Skeletal muscle cell (primary cell): ENCODE measurements at regions not wholly inside any gene's neighbourhood (a gene's known extent, or its start where the extent isn't known, plus 50 kb on each side); places are given as distances from the start of the nearest gene placed in this dataset.
"Not testable (repeated sequence)": the region's sequence is repeated elsewhere in the genome, so short reads cannot be mapped to it uniquely, and the experiment has no call there.

Experiments
- DNase-seq: peaks from one replicate; pipeline ENCODE4 v3.0.0-alpha.2; 2010; ENCODE audit warnings: low read depth
- H3K4me3 ChIP-seq: 2 replicates; pipeline ENCODE4 v1.5.1; 2011; ENCODE audit warnings: low read depth, mild to moderate bottlenecking, control low read depth, low read length, moderate library complexity

DNA sequence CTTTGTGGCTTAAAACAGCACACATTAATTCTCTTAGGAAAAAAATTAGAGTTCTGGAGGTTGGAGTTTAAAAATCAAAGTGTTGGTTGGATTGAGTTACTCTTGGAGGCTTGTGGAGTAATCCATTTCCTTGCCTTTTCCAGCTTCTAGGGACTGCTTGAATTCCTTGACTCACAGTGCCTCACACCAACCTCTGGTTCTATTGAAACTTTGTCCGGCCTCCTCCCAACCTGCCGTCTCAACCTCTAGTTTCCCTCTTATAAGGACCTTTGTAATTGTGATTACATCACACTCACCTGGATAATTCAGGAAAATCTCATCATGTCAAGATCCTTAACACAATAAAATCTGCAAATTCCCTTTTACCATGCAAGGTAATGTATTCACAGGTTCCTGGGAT lies 764.2 kb upstream of the CDH18 start:
- DNase-seq, H3K4me3 ChIP-seq: not testable (repeated sequence)

DNA sequence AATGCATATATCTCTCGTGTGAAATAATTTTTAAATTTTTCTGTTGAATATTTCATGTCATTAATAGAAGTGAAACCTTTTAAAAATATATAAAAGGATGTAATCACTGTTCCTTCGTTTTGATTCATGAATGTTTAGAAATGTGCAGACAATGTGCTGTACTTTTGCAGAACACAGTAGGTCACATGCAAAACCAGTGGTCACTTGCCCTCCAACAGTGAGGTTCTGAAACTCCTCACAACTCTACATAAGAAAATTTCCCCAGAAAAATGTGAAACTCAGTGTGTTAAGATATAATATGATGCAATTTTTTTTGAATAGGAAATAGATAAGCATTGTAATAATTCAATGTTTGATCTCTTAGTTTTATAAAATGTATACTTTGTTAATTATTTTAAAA lies 747.7 kb upstream of the CDH18 start:
- DNase-seq = not testable (repeated sequence)

GRCh38 chr5:20732223-20732622 lies 744.2 kb upstream of the CDH18 start:
- not testable (repeated sequence) for DNase-seq, H3K4me3 ChIP-seq

More for the DNA sequence above, 747.7 kb upstream of the CDH18 start:
- not testable (repeated sequence) for H3K4me3 ChIP-seq

DNA sequence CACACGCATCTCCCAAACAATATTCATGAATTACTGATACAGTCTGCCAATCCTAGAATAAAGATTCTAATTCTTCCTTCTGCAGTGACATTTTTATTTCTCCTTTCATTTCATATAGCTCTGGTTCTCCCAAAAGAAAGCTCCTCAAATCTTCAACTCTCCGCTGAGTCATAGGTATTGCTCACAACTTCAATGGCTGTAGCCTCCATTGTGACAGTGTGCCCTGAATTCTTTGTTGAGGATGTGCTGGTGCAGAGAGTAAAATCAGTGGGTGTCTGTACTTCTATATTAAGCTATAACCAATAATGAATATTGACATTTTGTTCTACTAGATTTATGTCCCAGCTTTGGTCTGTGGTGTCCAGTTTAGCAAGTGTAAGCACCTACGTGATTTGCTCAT lies 733.3 kb upstream of the CDH18 start:
- not testable (repeated sequence) for H3K4me3 ChIP-seq, DNase-seq

GRCh38 chr5:20711520-20712155 lies 723.6 kb upstream of the CDH18 start:
- H3K4me3 ChIP-seq, DNase-seq: not testable (repeated sequence)

DNA sequence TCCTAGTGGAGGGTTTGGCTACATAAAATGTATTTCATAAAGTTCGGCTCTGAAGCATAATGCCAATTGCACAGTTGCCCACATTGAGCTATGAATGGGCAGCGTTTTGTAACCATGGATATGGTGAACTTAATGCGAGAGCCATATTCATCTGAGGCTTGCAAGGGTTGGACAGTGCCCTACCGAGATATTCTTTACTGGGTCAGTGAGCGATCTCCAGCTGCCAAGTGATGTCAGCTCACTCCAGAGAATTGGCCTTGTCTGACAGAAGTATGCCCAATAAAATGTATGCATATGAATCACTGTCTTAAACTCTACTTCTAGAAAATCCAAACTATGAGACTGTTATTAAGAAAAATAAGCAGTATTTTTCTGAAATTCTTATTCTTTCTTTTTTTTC lies 719.6 kb upstream of the CDH18 start:
- not testable (repeated sequence) for H3K4me3 ChIP-seq, DNase-seq

DNA sequence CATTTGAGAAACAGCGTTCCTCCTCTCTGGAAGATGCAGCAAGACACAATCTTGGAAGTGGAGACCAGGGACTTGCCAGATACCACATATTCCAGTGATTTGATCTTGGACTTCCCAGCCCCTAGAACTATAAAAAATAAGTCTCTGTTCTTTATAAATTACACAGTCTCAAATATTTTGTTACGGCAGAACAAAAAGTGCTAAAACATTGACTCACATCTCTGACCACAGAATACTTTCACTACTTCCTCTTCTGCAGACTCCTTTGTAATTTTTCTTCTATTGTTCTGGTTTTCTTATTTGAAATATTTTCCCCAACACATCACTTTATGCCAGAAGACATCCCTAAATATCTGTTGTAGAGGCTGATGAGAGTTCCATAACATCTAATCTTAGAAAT lies 706.1 kb upstream of the CDH18 start:
- H3K4me3 ChIP-seq = no peak overlapping the region
- DNase-seq = no peak

DNA sequence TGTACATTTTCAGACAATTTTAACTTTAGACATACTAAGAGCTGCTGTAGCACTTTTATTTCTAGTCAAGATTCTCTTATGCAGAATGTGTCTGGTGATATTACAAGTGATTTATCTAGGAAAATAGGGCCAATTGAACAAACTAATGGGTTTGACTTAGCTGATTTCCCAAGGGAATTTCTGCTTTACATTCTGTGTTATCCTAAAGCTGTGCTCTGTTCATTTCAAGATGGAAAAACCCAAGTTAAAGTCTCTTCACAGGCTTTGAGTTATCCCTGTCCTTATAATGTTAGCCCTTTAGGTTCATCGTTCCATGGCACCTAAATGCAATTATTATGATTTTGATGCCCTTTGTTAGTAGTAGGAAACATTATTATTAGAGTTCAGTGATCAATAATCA lies 704.9 kb upstream of the CDH18 start:
- no peak for DNase-seq
- H3K4me3 ChIP-seq = no peak overlapping the region

GRCh38 chr5:20683241-20683940 lies 695.4 kb upstream of the CDH18 start:
- no peak for DNase-seq

DNA sequence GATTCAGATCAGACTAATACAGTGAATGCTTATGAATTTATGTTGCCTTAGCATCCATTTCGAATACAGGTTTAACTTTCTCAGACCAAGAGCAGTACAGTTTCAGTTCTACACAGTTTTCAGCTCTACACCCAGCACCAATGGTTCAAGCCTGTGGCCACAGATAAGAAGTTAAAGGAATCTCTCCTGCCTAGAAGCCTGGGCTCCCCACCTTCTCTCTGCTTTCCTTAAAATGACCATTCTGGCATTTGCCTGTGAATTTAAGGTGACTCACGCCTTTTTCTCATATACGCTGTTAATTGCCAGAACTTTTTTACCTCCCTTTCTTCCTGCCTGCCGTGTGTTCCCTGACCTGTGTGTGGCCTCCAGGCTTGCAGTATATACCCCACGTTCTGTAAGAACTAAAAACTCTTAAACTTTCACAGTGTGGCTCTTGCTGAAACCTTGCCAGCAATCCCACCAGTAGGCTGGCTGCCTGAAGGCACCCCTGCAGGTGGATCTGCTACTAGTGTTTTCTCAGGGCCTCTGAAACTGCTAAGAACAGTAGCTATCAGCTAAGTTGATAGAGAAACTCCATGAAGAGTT lies 692.8 kb upstream of the CDH18 start:
- no peak for DNase-seq
- H3K4me3 ChIP-seq = no peak overlapping the region

More at GRCh38 chr5:20683241-20683940, 695.4 kb upstream of the CDH18 start:
- no peak overlapping the region for H3K4me3 ChIP-seq

- H3K4me3 ChIP-seq = no peak overlapping the region
- peak; percentile 96 for DNase-seq
Measured at GRCh38 chr5:20678814-20679298, 690.9 kb upstream of the CDH18 start.

DNA sequence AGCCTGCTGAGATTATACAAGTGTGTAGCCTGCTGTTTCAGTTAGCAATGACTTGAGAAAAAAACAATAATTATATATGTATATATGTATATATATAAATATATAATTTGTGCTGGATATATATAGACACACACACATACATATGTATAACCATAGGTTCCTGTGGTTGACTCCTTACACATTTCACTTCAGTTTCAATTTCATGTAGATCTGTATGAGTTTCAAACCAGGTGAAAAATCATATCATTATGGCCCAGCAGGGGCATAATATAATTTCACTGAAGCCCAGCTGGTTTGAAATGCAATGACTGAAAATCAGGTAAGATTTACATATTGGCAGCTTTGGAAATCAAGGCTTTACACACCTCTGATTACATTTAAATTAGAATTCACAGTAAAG lies 690.4 kb upstream of the CDH18 start:
- no peak for DNase-seq
- H3K4me3 ChIP-seq = no peak overlapping the region

DNA sequence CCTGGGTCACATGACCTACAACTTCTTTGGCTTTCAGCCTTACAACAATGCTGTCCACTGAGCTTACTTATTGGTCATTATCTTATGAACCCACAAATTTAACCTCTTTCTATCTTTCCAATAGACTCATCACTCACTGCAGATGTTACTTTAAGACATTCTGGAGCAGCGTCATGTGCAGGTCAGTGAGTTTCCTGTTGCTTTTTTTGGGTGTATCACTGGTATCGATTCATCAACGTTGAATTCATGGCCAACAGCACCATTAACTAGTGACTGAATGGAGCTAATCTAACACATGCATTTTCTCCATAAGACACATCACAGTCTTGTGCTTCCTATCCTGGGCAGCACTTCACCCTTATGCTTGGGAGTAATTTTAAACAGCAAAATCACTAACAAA lies 672.6 kb upstream of the CDH18 start:
- no peak overlapping the region for H3K4me3 ChIP-seq
- no peak for DNase-seq

DNA sequence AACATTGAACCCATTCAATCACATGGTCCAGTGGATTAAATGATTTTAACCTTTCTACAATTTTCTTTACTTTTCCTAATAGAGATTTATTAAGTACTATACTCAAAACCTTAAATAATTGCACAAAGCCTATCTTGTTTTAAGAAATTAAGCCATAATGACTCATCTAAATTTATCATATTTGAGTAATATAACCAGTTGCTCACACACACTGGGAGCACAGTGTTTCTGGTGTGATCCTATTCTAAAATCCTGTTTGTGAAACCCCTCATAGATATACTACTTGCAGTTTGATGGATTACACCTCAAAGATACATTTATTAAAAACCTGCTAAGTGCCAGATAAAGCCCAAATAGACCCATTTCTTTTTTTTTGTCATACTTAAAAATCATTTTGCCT lies 668.3 kb upstream of the CDH18 start:
- DNase-seq = no peak
- no peak overlapping the region for H3K4me3 ChIP-seq

DNA sequence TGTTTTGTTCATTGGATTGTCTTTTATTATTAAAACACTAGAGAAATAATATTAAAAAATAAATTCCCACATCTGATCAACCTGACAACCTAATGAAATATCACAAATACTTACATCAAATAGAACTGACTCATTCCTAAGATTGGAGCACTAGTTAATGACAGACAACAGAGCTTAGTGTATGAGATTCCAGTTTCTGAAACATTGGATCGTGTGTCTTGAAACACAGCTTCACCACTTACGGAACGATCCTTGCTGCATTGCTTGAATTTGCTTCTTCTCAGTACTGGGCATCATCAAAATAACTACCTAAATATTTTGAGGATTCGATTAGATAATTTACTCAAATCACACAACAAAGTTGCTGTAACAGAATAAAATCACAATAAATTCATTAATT lies 667.2 kb upstream of the CDH18 start:
- H3K4me3 ChIP-seq = no peak overlapping the region
- DNase-seq = no peak

DNA sequence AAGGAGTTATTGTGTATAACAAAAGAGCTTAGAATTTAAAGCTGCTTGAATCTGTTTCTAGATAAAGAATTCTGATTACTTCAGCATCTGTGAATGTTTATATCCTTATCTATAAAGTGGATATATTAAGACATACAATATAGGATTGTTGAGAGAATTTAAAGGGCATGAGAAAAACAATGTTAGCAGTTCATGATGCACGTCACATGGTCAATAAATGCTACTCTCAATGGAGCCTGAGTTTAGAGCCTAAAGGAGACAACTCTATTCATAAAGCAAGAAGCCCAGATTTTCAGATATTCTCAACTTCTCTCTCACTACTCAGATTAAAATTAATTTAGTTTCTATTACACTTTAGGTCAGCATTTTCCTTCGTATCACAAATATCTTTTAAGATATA lies 666.7 kb upstream of the CDH18 start:
- no peak for DNase-seq
- H3K4me3 ChIP-seq = no peak overlapping the region

DNA sequence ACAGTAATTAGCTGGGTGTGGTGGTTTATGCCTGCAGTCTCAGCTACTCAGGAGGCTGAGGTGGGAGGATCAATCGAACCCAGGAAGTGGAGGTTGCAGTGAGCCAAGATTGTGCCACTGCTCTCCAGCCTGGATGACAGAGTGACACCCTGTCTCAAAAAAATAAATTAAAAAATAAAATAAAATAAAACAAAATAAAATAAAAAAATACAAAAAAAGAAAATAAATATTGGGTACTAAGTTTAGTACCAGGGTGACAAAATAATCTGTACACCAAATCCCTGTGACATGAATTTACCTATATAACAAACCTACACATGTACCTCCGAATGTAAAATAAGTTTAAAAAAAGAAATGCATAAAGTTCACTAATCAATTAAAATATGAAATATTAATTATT lies 666.0 kb upstream of the CDH18 start:
- no peak overlapping the region for H3K4me3 ChIP-seq
- DNase-seq = no peak

DNA sequence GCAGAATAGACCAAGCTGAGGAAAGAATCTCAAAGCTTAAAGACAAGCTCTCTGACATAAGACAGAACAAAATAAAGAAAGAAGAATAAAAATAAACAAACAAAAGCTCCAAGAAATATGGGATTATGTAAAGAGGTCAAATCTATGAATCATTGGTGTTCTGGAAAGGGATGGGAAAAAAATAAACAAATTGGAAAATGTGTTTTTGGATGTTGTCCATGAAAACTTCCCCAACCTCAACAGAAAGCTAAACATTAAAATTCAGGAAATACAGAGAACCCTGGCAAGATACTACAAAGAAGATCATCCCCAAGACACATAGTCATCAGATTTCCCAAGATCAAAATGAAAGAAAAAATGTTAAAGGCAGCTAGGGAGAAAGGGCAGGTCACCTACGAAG lies 662.0 kb upstream of the CDH18 start:
- H3K4me3 ChIP-seq = no peak overlapping the region
- DNase-seq = peak; percentile 0

GRCh38 chr5:20648981-20649380 lies 661.0 kb upstream of the CDH18 start:
- DNase-seq = peak; percentile 3
- H3K4me3 ChIP-seq = no peak overlapping the region

DNA sequence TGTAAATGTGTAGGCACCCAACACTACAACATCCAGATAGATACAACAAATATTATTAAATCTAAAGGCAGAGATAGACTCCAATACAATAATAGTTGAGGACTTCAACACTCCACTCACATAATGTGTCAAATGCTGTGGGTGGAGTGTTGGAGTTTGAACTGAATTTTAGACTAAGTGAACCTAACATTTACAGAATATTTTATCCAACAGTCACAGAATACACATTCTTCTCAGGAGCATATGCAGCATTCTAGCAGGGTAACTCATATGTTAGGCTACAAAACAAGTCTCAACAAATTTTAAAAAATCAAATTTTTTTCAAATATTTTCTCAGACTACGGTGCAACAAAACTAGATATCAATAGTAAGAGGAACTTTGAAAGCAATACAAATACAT lies 648.7 kb upstream of the CDH18 start:
- no peak for DNase-seq

DNA sequence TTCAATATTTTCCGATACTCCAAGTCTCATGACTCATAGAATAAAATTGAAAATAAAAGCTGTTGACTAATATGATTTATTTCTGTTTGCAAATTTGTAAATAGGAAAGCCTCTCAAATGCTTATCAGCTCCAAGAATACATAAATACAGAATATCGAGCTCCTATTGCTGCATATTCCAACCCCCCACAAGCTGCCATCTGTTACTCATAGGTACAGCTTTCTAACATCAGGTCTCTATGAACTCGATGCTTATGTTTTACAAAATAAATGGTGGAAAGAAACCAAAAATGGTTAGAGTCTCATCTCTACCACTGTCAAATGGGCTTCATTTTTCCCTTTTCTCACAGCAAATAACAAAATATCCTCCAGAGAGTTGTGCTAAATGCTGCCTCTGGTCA lies 631.6 kb upstream of the CDH18 start:
- no peak for DNase-seq

More for the DNA sequence above, 648.7 kb upstream of the CDH18 start:
- no peak overlapping the region for H3K4me3 ChIP-seq

More for the DNA sequence above, 631.6 kb upstream of the CDH18 start:
- H3K4me3 ChIP-seq = no peak overlapping the region
